ENCODE measurements at regions not wholly inside any gene's neighbourhood (a gene's known extent, or its start where the extent isn't known, plus 50 kb on each side); places are given as distances from the start of the nearest gene placed in this dataset.

DNA sequence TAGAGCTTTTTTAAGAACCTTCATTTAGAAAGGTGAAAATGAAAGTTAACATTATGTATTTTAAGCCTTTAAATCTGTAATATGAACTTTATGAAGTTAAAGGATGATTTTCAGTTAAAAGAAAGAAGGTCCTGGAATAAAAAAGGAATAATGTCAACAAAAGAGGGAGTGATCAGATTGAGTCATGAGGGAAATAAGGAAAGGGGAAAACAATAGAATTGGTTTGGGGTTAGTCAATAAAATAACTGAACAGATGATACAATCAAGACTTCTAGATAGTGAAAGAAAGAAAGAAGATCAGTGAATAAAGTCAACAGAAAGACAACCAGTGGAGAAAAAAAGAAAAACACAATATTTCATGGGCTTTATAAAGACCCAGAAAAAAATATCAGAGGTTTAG, 291.6 kb upstream of the ARSJ start:
- intact Hi-C loops (cut with micrococcal nuclease; ENCODE audit: unreplicated experiment), result no loop called here
- BruUV-seq (replicated peaks), result no TSS peak
- peaks cover 31% of the 10 kb centered on the region for H3K4me1 Mint-ChIP-seq (ENCODE audit: low read depth, unreplicated experiment)
- no peak for DNase-seq
- CTCF ChIA-PET, result no interaction called here
- H3K4me3 Mint-ChIP-seq (ENCODE audit: low read depth, unreplicated experiment), result no peak overlapping the region
- H3K27ac Mint-ChIP-seq (ENCODE audit: unreplicated experiment), result peak overlapping the region; percentile 5
- H3K9me3 Mint-ChIP-seq (ENCODE audit: low read depth, unreplicated experiment), result peaks cover 6% of the 10 kb centered on the region
- no peaks in the 10 kb centered on the region for H3K27me3 Mint-ChIP-seq (ENCODE audit: unreplicated experiment)
- TF ChIP-seq, protein P1, sequence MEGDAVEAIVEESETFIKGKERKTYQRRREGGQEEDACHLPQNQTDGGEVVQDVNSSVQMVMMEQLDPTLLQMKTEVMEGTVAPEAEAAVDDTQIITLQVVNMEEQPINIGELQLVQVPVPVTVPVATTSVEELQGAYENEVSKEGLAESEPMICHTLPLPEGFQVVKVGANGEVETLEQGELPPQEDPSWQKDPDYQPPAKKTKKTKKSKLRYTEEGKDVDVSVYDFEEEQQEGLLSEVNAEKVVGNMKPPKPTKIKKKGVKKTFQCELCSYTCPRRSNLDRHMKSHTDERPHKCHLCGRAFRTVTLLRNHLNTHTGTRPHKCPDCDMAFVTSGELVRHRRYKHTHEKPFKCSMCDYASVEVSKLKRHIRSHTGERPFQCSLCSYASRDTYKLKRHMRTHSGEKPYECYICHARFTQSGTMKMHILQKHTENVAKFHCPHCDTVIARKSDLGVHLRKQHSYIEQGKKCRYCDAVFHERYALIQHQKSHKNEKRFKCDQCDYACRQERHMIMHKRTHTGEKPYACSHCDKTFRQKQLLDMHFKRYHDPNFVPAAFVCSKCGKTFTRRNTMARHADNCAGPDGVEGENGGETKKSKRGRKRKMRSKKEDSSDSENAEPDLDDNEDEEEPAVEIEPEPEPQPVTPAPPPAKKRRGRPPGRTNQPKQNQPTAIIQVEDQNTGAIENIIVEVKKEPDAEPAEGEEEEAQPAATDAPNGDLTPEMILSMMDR (IDR thresholded peaks at IDR 0.05; ENCODE audit: unreplicated experiment), result no peak
- no peaks in the 10 kb centered on the region for H3K36me3 Mint-ChIP-seq (ENCODE audit: insufficient read depth, unreplicated experiment)

DNA sequence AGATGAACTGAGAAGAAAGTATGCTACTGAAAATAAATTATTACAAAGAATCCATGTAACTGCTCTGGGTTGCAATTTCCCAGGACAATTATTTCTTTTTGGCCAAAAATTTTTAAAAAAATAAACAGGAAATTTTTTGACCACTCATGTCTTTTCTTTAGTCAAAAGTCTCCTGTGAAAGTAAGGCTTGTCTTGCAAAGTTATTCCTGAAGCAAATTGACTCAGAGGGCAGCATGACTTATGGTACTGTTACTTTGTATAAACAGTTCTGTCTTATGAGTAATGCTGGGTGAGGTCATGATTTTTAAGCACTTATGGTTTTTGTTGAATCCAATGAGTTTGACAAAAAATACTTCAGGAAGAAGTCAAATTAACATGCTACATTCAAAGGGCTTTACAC, 292.8 kb upstream of the ARSJ start:
- intact Hi-C loops (cut with micrococcal nuclease; ENCODE audit: unreplicated experiment), result no loop called here
- BruUV-seq (replicated peaks), result no TSS peak

DNA sequence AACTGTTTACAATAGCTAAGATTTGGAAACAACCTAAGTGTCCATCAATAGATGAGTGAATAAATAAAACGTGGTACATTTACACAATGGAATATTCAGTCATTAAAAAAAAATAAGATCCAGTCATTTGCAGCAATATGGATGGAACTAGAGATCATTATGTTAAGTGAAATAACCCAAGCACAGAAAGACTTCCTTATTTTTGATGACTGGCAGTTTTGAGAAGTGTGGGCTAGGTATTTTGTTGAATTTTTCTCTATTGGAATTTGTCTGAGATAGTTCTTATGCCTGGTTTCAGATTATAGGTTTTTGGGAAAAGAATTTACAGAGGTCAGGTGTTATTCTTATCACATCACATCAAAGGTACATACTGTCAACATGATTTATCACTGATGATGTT, 293.8 kb upstream of the ARSJ start:
- TF ChIP-seq, protein P1 (IDR thresholded peaks at IDR 0.05; ENCODE audit: unreplicated experiment), result no peak
- no TSS peak for BruUV-seq (replicated peaks)
- H3K4me1 Mint-ChIP-seq (ENCODE audit: low read depth, unreplicated experiment), result peaks cover 28% of the 10 kb centered on the region
- CTCF ChIA-PET, result no interaction called here
- no peaks in the 10 kb centered on the region for H3K27me3 Mint-ChIP-seq (ENCODE audit: unreplicated experiment)
- H3K4me3 Mint-ChIP-seq (ENCODE audit: low read depth, unreplicated experiment), result no peak overlapping the region
- intact Hi-C loops (cut with micrococcal nuclease; ENCODE audit: unreplicated experiment), result no loop called here
- no peak overlapping the region for H3K27ac Mint-ChIP-seq (ENCODE audit: unreplicated experiment)
- no peaks in the 10 kb centered on the region for H3K36me3 Mint-ChIP-seq (ENCODE audit: insufficient read depth, unreplicated experiment)
- peaks cover 6% of the 10 kb centered on the region for H3K9me3 Mint-ChIP-seq (ENCODE audit: low read depth, unreplicated experiment)
- DNase-seq, result no peak

More for the DNA sequence above, 292.8 kb upstream of the ARSJ start:
- CTCF ChIA-PET, result no interaction called here
- H3K9me3 Mint-ChIP-seq (ENCODE audit: low read depth, unreplicated experiment), result peaks cover 6% of the 10 kb centered on the region
- DNase-seq, result no peak
- no peak overlapping the region for H3K27ac Mint-ChIP-seq (ENCODE audit: unreplicated experiment)
- H3K27me3 Mint-ChIP-seq (ENCODE audit: unreplicated experiment), result no peaks in the 10 kb centered on the region
- H3K36me3 Mint-ChIP-seq (ENCODE audit: insufficient read depth, unreplicated experiment), result no peaks in the 10 kb centered on the region
- H3K4me1 Mint-ChIP-seq (ENCODE audit: low read depth, unreplicated experiment), result peaks cover 34% of the 10 kb centered on the region
- TF ChIP-seq, protein P1 (IDR thresholded peaks at IDR 0.05; ENCODE audit: unreplicated experiment), result no peak
- no peak overlapping the region for H3K4me3 Mint-ChIP-seq (ENCODE audit: low read depth, unreplicated experiment)

DNA sequence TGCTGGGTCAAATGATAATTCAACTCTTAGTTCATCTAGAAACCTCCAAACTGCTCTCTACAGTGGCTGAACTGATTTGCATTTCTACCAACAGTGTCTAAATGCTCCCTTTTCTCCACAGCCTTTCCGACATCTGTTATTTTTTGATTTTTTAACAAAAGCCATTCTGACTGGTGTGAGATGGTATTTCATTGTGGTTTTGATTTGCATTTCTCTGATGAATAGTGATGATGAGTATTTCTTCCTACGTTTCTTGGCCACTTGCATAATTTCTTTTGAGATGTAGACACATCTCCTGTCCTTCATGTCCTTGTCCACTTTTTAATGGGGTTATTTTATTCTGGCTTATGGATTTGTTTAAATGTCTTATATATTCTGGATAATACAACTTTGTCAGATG, 298.2 kb upstream of the ARSJ start:
- Mint-ChIP-seq H3K36me3 (ENCODE audit: insufficient read depth, unreplicated experiment) (no peaks in the 10 kb centered on the region), H3K9me3 (ENCODE audit: low read depth, unreplicated experiment) (no peaks in the 10 kb centered on the region), H3K27me3 (ENCODE audit: unreplicated experiment) (no peaks in the 10 kb centered on the region), H3K4me3 (ENCODE audit: low read depth, unreplicated experiment) (no peak overlapping the region), H3K27ac (ENCODE audit: unreplicated experiment) (no peak overlapping the region), H3K4me1 (ENCODE audit: low read depth, unreplicated experiment) (peaks cover 10% of the 10 kb centered on the region)
- no TSS peak for BruUV-seq (replicated peaks)
- TF ChIP-seq, protein P1 (IDR thresholded peaks at IDR 0.05; ENCODE audit: unreplicated experiment), result no peak
- CTCF ChIA-PET, result no interaction called here
- no peak for DNase-seq
- intact Hi-C loops (cut with micrococcal nuclease; ENCODE audit: unreplicated experiment), result no loop called here

DNA sequence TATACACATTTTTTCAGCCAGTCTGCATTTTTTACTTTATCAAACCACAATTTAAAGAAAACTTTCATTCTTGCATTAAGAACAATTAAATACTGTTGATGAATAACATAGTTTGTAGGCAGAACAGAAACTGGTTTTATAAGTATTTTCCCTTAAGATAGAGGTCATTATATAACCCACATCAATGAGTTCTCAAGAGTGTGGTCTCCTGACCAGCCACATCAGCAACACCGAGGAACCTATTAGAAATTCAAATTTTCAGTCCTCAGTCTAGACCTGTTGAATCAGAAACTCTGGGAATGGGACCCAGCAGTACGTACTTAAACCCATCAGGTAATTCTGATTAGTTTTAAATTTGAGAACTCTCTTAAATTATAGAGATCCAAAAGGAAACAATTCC, 299.6 kb upstream of the ARSJ start:
- peaks cover 10% of the 10 kb centered on the region for H3K4me1 Mint-ChIP-seq (ENCODE audit: low read depth, unreplicated experiment)
- no peak overlapping the region for H3K27ac Mint-ChIP-seq (ENCODE audit: unreplicated experiment)
- BruUV-seq (replicated peaks), result no TSS peak
- CTCF ChIA-PET, result no interaction called here
- TF ChIP-seq, protein P1 (IDR thresholded peaks at IDR 0.05; ENCODE audit: unreplicated experiment), result no peak
- no peak for DNase-seq
- no peaks in the 10 kb centered on the region for H3K27me3 Mint-ChIP-seq (ENCODE audit: unreplicated experiment)
- H3K9me3 Mint-ChIP-seq (ENCODE audit: low read depth, unreplicated experiment), result no peaks in the 10 kb centered on the region
- H3K4me3 Mint-ChIP-seq (ENCODE audit: low read depth, unreplicated experiment), result no peak overlapping the region
- no peaks in the 10 kb centered on the region for H3K36me3 Mint-ChIP-seq (ENCODE audit: insufficient read depth, unreplicated experiment)
- intact Hi-C loops (cut with micrococcal nuclease; ENCODE audit: unreplicated experiment), result no loop called here

All from Calu3 (cell line).